Progenitor cell of endocrine pancreas (in vitro differentiated cells): ENCODE measurements at regions not wholly inside any gene's neighbourhood (a gene's known extent, or its start where the extent isn't known, plus 50 kb on each side); places are given as distances from the start of the nearest gene placed in this dataset.

Source experiments
- DNase-seq: peaks from one replicate; pipeline ENCODE4 v3.0.0; 2021; ENCODE audit warnings: low spot score; ENCODE audit not compliant: unreplicated experiment
- H3K27ac Mint-ChIP-seq: 2 replicates; pipeline ENCODE4 v1.8.0; 2021; ENCODE audit warnings: mild to moderate bottlenecking, moderate library complexity, mixed read lengths
- H3K27me3 Mint-ChIP-seq: 2 replicates; pipeline ENCODE4 v1.8.0; 2021; ENCODE audit warnings: mixed read lengths
- H3K36me3 Mint-ChIP-seq: 2 replicates; pipeline ENCODE4 v1.8.0; 2022; ENCODE audit warnings: mixed read lengths; ENCODE audit not compliant: insufficient read depth
- H3K4me1 Mint-ChIP-seq: 2 replicates; pipeline ENCODE4 v1.8.0; 2021; ENCODE audit warnings: low read depth, mixed read lengths
- H3K4me3 Mint-ChIP-seq: 2 replicates; pipeline ENCODE4 v1.8.0; 2021; ENCODE audit warnings: low read depth, mild to moderate bottlenecking, moderate library complexity, mixed read lengths
- H3K9me3 Mint-ChIP-seq: 2 replicates; pipeline ENCODE4 v1.8.0; 2021; ENCODE audit warnings: low read depth, mixed read lengths
- TF ChIP-seq, protein P1 (sequence below): fragments of 200-600 bp; sonication (generic); IDR thresholded peaks from one replicate; pipeline ENCODE4 v1.5.0; 2021; ENCODE audit warnings: antibody characterized with exemption, mild to moderate bottlenecking; ENCODE audit not compliant: unreplicated experiment

DNA sequence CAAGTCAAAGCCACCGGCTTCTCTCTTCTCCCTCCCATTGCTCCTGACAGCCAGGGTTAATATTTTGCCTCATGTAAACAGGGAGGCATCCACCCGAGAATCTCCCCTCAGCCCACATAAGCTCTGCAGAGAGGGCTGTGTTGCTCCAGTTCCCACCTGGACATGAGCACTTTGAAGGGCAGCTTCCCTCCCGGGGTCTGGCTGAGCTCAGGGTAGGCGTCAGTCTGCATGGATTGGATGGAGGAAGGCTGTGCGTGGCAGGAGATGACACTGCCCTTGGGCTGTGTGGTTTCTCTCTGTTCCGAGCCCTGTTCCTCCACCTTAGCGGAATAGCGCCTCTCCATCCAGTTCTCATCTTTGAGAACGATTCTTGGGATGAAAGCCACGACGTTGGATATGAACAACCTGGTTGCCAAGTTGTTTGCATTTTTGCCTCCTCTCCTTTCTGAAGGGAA lies 53.7 kb upstream of the ETS2 start:
- H3K27me3 Mint-ChIP-seq, result peaks cover 7% of the 10 kb centered on the region
- no peak overlapping the region for H3K4me3 Mint-ChIP-seq
- H3K27ac Mint-ChIP-seq, result no peak overlapping the region
- peaks cover 8% of the 10 kb centered on the region for H3K4me1 Mint-ChIP-seq
- no peaks in the 10 kb centered on the region for H3K36me3 Mint-ChIP-seq
- no peak for DNase-seq
- TF ChIP-seq, protein P1, sequence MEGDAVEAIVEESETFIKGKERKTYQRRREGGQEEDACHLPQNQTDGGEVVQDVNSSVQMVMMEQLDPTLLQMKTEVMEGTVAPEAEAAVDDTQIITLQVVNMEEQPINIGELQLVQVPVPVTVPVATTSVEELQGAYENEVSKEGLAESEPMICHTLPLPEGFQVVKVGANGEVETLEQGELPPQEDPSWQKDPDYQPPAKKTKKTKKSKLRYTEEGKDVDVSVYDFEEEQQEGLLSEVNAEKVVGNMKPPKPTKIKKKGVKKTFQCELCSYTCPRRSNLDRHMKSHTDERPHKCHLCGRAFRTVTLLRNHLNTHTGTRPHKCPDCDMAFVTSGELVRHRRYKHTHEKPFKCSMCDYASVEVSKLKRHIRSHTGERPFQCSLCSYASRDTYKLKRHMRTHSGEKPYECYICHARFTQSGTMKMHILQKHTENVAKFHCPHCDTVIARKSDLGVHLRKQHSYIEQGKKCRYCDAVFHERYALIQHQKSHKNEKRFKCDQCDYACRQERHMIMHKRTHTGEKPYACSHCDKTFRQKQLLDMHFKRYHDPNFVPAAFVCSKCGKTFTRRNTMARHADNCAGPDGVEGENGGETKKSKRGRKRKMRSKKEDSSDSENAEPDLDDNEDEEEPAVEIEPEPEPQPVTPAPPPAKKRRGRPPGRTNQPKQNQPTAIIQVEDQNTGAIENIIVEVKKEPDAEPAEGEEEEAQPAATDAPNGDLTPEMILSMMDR, result no peak
- H3K9me3 Mint-ChIP-seq, result no peaks in the 10 kb centered on the region

DNA sequence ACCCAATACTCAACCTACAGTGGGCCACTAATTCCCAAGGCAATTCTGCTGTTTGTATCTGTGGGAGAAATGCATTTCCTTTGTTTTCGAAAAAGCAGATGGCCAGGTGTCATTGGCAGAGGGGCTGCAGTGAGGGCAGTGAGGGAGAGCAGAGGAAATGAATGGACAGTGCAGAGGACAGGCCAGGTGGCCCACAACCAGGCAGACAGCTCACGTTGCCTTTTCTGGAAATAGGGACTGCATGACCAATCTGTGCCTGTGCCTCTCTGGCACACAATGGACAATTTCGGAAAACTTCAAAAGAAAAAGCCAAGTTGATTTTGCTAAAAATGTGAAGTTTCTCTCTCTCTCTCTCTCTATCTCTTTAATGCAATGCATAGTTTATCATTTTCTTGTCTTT lies 52.6 kb upstream of the ETS2 start:
- no peak overlapping the region for H3K27ac Mint-ChIP-seq
- H3K9me3 Mint-ChIP-seq, result no peaks in the 10 kb centered on the region
- TF ChIP-seq, protein P1, result no peak
- peaks cover 4% of the 10 kb centered on the region for H3K4me1 Mint-ChIP-seq
- no peak overlapping the region for H3K4me3 Mint-ChIP-seq
- no peak for DNase-seq
- H3K27me3 Mint-ChIP-seq, result peaks cover 7% of the 10 kb centered on the region
- H3K36me3 Mint-ChIP-seq, result no peaks in the 10 kb centered on the region

DNA sequence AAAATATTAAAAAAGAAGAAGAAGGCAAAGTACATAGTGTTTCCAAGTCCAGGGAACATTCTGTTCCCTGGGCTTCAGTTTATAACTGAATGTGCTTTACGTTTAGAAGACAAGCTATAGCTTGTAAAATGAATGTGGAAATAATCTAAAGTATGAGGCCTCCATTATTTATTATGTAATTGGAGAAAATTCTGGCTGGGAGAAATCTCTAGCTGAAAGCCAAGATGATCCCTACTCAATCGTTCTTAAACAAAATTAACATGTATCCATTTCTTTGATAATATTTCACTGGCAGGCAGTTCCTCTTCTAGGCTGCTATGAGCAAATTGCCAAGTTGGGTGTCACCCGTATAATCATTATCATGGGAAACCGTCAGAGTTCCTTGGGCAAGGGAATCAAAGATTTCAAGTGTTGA lies 52.2 kb upstream of the ETS2 start:
- Mint-ChIP-seq H3K27me3 (peaks cover 7% of the 10 kb centered on the region), H3K27ac (no peak overlapping the region), H3K4me1 (peaks cover 7% of the 10 kb centered on the region), H3K36me3 (no peaks in the 10 kb centered on the region), H3K9me3 (no peaks in the 10 kb centered on the region), H3K4me3 (no peak overlapping the region)
- no peak for DNase-seq
- TF ChIP-seq, protein P1, result no peak
